Transverse colon (tissue), 4 donors: ENCODE measurements at regions not wholly inside any gene's neighbourhood (a gene's known extent, or its start where the extent isn't known, plus 50 kb on each side); places are given as distances from the start of the nearest gene placed in this dataset.

Source experiments
- DNase-seq: peaks from one replicate; pipeline ENCODE4 v3.0.0-alpha.2; 2019
- H3K27ac ChIP-seq, 4 donors: fragments of 200-600 bp; sonication (generic); 2 replicates each; pipeline ENCODE4 v1.5.1; 2016 to 2018; ENCODE audit warnings: inconsistent platforms in 4 of 4
- H3K27me3 ChIP-seq: fragments of 200-600 bp; sonication (generic); 2 replicates; pipeline ENCODE4 v1.5.1; 2017; ENCODE audit warnings: inconsistent platforms
- H3K36me3 ChIP-seq, 4 donors: fragments of 200-600 bp; sonication (generic); 2 replicates each; pipeline ENCODE4 v1.5.1; 2017 to 2019; ENCODE audit warnings: inconsistent platforms in 4 of 4
- H3K4me1 ChIP-seq, 4 donors: fragments of 200-600 bp; sonication (generic); 2 replicates each; pipeline ENCODE4 v1.5.1; 2017 to 2020; ENCODE audit warnings: inconsistent platforms in 4 of 4
- H3K4me3 ChIP-seq, 4 donors: fragments of 200-600 bp; sonication (generic); 1 replicate in 1 of 4; 2 replicates in 3 of 4; pipeline versions ENCODE4 v1.5.1 to v1.6.1; 2017 to 2019; ENCODE audit warnings: inconsistent platforms in 4 of 4
- H3K9me3 ChIP-seq, 2 donors: fragments of 200-600 bp; sonication (generic); 2 replicates each; pipeline ENCODE4 v1.5.1; 2017 to 2019; ENCODE audit warnings: inconsistent platforms in 2 of 2
- CTCF ChIP-seq, 5 experiments: fragments of 200-600 bp in 3 of 5; fragments of 450-650 bp in 2 of 5; sonication (generic) in 3 of 5; IDR thresholded peaks; 1 replicate in 2 of 5; 2 replicates in 3 of 5; pipeline ENCODE4 v1.5.1; 2016 to 2017; ENCODE audit warnings: antibody characterized with exemption in 5 of 5, inconsistent platforms in 3 of 5, mild to moderate bottlenecking in 2 of 5, moderate library complexity in 1 of 5
- EP300 ChIP-seq: sonication (generic); formaldehyde crosslinking; IDR thresholded peaks from one replicate; pipeline ENCODE4 v1.6.1; 2017; ENCODE audit warnings: antibody characterized with exemption, low read depth
- POLR2A ChIP-seq: fragments of 450-650 bp; IDR thresholded peaks from one replicate; pipeline ENCODE4 v1.6.1; 2016; ENCODE audit warnings: antibody characterized with exemption, mild to moderate bottlenecking, moderate library complexity
- POLR2AphosphoS5 ChIP-seq, 3 donors: sonication (generic); formaldehyde crosslinking; IDR thresholded peaks; one replicate each; pipeline ENCODE4 v1.6.1; 2016; ENCODE audit warnings: antibody characterized with exemption in 3 of 3
- WGBS, 2 donors: methylation state at CpG; one replicate each; pipeline ENCODE4 v1.1.5; 2018; ENCODE audit warnings: low coverage in 1 of 2; 5-methylcytosine and 5-hydroxymethylcytosine counted together
- in situ Hi-C, 4 donors: fragments of 200-750 bp; cut with MboI; loops; one replicate each; pipeline versions ENCODE4 v1.15.0 to v1.15.1; 2017; ENCODE audit warnings: low sequenced_read_pairs in 3 of 4, low pct_ligation_motif_present in 1 of 4, low pct_unique_long_range_greater_than_20kb in 1 of 4
- intact Hi-C: fragments of 100-400 bp; cut with DNase I; formaldehyde crosslinking; loops from one replicate; pipeline ENCODE4 v1.15.1; 2023; ENCODE audit warnings: low total_unique reads

GRCh38 chr2:12506846-12507245, 209.9 kb upstream of the TRIB2 start:
- intact Hi-C loops (no loop called here), in situ Hi-C loops (no loop called here)
- no peak for TF ChIP-seq POLR2A
- no peak for TF ChIP-seq EP300
- Histone ChIP-seq H3K4me1 (peaks cover 0 to 6% (median 1%) of the 10 kb centered on the region in 4 donors), H3K27me3 (no peaks in the 10 kb centered on the region), H3K4me3 (no peak overlapping the region), H3K9me3 (no peaks in the 10 kb centered on the region), H3K36me3 (no peaks in the 10 kb centered on the region), H3K27ac (no peak overlapping the region)
- DNase-seq = no peak
- 67 to 86% methylated on average over 2 of the region's 2 CpGs for WGBS, 2 donors

GRCh38 chr2:12507295-12507694, 209.4 kb upstream of the TRIB2 start:
- Histone ChIP-seq H3K27ac (no peak overlapping the region), H3K4me3 (no peak overlapping the region), H3K9me3 (no peaks in the 10 kb centered on the region), H3K4me1 (peaks cover 0 to 5% (median 0%) of the 10 kb centered on the region in 4 donors), H3K36me3 (no peaks in the 10 kb centered on the region), H3K27me3 (no peaks in the 10 kb centered on the region)
- DNase-seq = no peak
- in situ Hi-C loops = no loop called here
- intact Hi-C loops = no loop called here
- TF ChIP-seq POLR2AphosphoS5 (IDR thresholded peaks at IDR 0.05) = no peak
- TF ChIP-seq CTCF (IDR thresholded peaks at IDR 0.05) = no peak
- TF ChIP-seq EP300 = no peak
- TF ChIP-seq POLR2A = no peak
- 63 to 69% methylated on average over 3 to 7 of the region's 7 CpGs for WGBS, 2 donors

- Histone ChIP-seq H3K36me3 (no peaks in the 10 kb centered on the region), H3K4me1 (peaks cover 0 to 3% (median 0%) of the 10 kb centered on the region in 4 donors), H3K27ac (no peak overlapping the region), H3K4me3 (no peak overlapping the region), H3K27me3 (no peaks in the 10 kb centered on the region), H3K9me3 (no peaks in the 10 kb centered on the region)
- intact Hi-C loops (no loop called here), in situ Hi-C loops (no loop called here)
- no peak for TF ChIP-seq EP300
- no peak for TF ChIP-seq POLR2A
- TF ChIP-seq CTCF (IDR thresholded peaks at IDR 0.05) = no peak
- TF ChIP-seq POLR2AphosphoS5 (IDR thresholded peaks at IDR 0.05) = no peak
- DNase-seq = no peak
Measured at GRCh38 chr2:12510070-12510469, 206.7 kb upstream of the TRIB2 start.

GRCh38 chr2:12513339-12513738, 203.4 kb upstream of the TRIB2 start:
- in situ Hi-C loops = no loop called here
- Histone ChIP-seq H3K4me1 (peaks cover 0 to 3% (median 0%) of the 10 kb centered on the region in 4 donors), H3K4me3 (no peak overlapping the region), H3K27ac (no peak overlapping the region), H3K9me3 (no peaks in the 10 kb centered on the region), H3K36me3 (no peaks in the 10 kb centered on the region), H3K27me3 (no peaks in the 10 kb centered on the region)
- WGBS, 2 donors = 47% methylated on average over 1 of the region's 1 CpG; no CpG with 5 or more reads in 1 of the 2 donors
- no peak for DNase-seq
- TF ChIP-seq POLR2AphosphoS5 (IDR thresholded peaks at IDR 0.05) (no peak), POLR2A (no peak), CTCF (IDR thresholded peaks at IDR 0.05) (no peak), EP300 (no peak)
- intact Hi-C loops = no loop called here

GRCh38 chr2:12514168-12514567, 202.6 kb upstream of the TRIB2 start:
- peaks cover 0 to 3% (median 0%) of the 10 kb centered on the region in 4 donors for H3K4me1 ChIP-seq
- no peaks in the 10 kb centered on the region for H3K27me3 ChIP-seq
- no peak overlapping the region for H3K27ac ChIP-seq
- no peaks in the 10 kb centered on the region for H3K9me3 ChIP-seq
- in situ Hi-C loops (no loop called here), intact Hi-C loops (no loop called here)
- no peak for TF ChIP-seq POLR2A
- no peak for TF ChIP-seq EP300
- TF ChIP-seq POLR2AphosphoS5 (IDR thresholded peaks at IDR 0.05) = no peak
- TF ChIP-seq CTCF (IDR thresholded peaks at IDR 0.05) = no peak
- H3K36me3 ChIP-seq = no peaks in the 10 kb centered on the region
- DNase-seq = no peak
- WGBS, 2 donors = 80 to 86% methylated on average over 2 to 3 of the region's 3 CpGs
- H3K4me3 ChIP-seq = no peak overlapping the region
